Left lung (tissue), 4 donors: ENCODE measurements at regions not wholly inside any gene's neighbourhood (a gene's known extent, or its start where the extent isn't known, plus 50 kb on each side); places are given as distances from the start of the nearest gene placed in this dataset.

Experiments used
- ATAC-seq: fragments of 200-7000 bp; cut with Tn5 transposase; one replicate; pipeline ENCODE4 v1.9.1; 2020; ENCODE audit warnings: moderate library complexity
- DNase-seq, 4 donors: peaks; one replicate each; pipeline ENCODE4 v3.0.0-alpha.2; 2013 to 2020
- H3K27ac ChIP-seq, 2 donors: fragments of 200-600 bp; sonication (generic) in 1 of 2; one replicate each; pipeline versions ENCODE4 v1.5.0 to v1.8.0; 2020 to 2021
- H3K27me3 ChIP-seq, 2 donors: fragments of 200-600 bp; sonication (generic) in 1 of 2; one replicate each; pipeline versions ENCODE4 v1.5.0 to v1.8.0; 2020 to 2021
- H3K36me3 ChIP-seq, 2 donors: fragments of 200-600 bp; sonication (generic) in 1 of 2; one replicate each; pipeline versions ENCODE4 v1.5.0 to v1.8.0; 2020 to 2021
- H3K4me1 ChIP-seq, 2 donors: fragments of 200-600 bp; one replicate each; pipeline ENCODE4 v1.8.0; 2021
- H3K4me3 ChIP-seq, 2 donors: fragments of 200-600 bp; sonication (generic) in 1 of 2; one replicate each; pipeline versions ENCODE4 v1.5.0 to v1.8.0; 2020 to 2021; ENCODE audit warnings: mild to moderate bottlenecking in 1 of 2
- H3K9me3 ChIP-seq, 2 donors: fragments of 200-600 bp; sonication (generic) in 1 of 2; one replicate each; pipeline versions ENCODE4 v1.5.0 to v1.8.0; 2020 to 2021
- CTCF ChIP-seq, 2 donors: fragments of 200-600 bp; sonication (generic) in 1 of 2; IDR thresholded peaks; one replicate each; pipeline versions ENCODE4 v1.5.0 to v1.8.0; 2021; ENCODE audit warnings: antibody characterized with exemption in 2 of 2
- intact Hi-C, 2 donors: fragments of 100-400 bp; cut with DNase I; formaldehyde crosslinking; loops; one replicate each; pipeline versions ENCODE4 v1.11.2 to v1.14.2; 2022
- donor health status: DM: no; HTN: yes; CAD: no.
- donor health status: DM: no; HTN: no; CAD: no.

GRCh38 chr1:112318698-112319370 is 77.2 kb upstream of the CTTNBP2NL start:
- H3K36me3 ChIP-seq = no peaks in the 10 kb centered on the region
- TF ChIP-seq CTCF (IDR thresholded peaks at IDR 0.05) = no peak
- H3K4me1 ChIP-seq = peaks cover 0 to 27% of the 10 kb centered on the region in 2 donors
- no peaks in the 10 kb centered on the region for H3K9me3 ChIP-seq
- intact Hi-C loops = no loop called here
- H3K4me3 ChIP-seq = no peak overlapping the region
- no peak for ATAC-seq
- H3K27me3 ChIP-seq = no peaks in the 10 kb centered on the region
- no peak for DNase-seq
- H3K27ac ChIP-seq = no peak overlapping the region

GRCh38 chr1:112319371-112320040 is 76.5 kb upstream of the CTTNBP2NL start:
- no peak for ATAC-seq
- Histone ChIP-seq H3K36me3 (no peaks in the 10 kb centered on the region), H3K27me3 (no peaks in the 10 kb centered on the region), H3K27ac (no peak overlapping the region), H3K4me3 (no peak overlapping the region), H3K9me3 (no peaks in the 10 kb centered on the region), H3K4me1 (peaks cover 0 to 27% of the 10 kb centered on the region in 2 donors)
- no peak for DNase-seq
- TF ChIP-seq CTCF (IDR thresholded peaks at IDR 0.05) = no peak
- intact Hi-C loops = no loop called here

GRCh38 chr1:112320058-112320457 is 76.0 kb upstream of the CTTNBP2NL start:
- H3K27ac ChIP-seq = no peak overlapping the region
- peaks cover 0 to 27% of the 10 kb centered on the region in 2 donors for H3K4me1 ChIP-seq
- intact Hi-C loops = no loop called here
- no peak for TF ChIP-seq CTCF (IDR thresholded peaks at IDR 0.05)
- no peaks in the 10 kb centered on the region for H3K36me3 ChIP-seq
- H3K4me3 ChIP-seq = no peak overlapping the region
- H3K27me3 ChIP-seq = no peaks in the 10 kb centered on the region
- no peak for ATAC-seq
- DNase-seq = no peak
- no peaks in the 10 kb centered on the region for H3K9me3 ChIP-seq

- intact Hi-C loops = no loop called here
- H3K9me3 ChIP-seq = no peaks in the 10 kb centered on the region
- peaks cover 0 to 7% of the 10 kb centered on the region in 2 donors for H3K27me3 ChIP-seq
- ATAC-seq (no peak), DNase-seq (no peak)
- TF ChIP-seq CTCF (IDR thresholded peaks at IDR 0.05) = no peak
- H3K27ac ChIP-seq = no peak overlapping the region
- peaks cover 0 to 16% of the 10 kb centered on the region in 2 donors for H3K4me1 ChIP-seq
- no peak overlapping the region for H3K4me3 ChIP-seq
- H3K36me3 ChIP-seq = no peaks in the 10 kb centered on the region
Observed at GRCh38 chr1:112322018-112322417, 74.0 kb upstream of the CTTNBP2NL start.

- no peak overlapping the region for H3K27ac ChIP-seq
- peaks cover 0 to 5% of the 10 kb centered on the region in 2 donors for H3K4me1 ChIP-seq
- ATAC-seq (no peak), DNase-seq (peak in 1 of 4 donors; percentile 51)
- H3K4me3 ChIP-seq = no peak overlapping the region
- H3K27me3 ChIP-seq = peaks cover 0 to 7% of the 10 kb centered on the region in 2 donors
- intact Hi-C loops = no loop called here
- H3K9me3 ChIP-seq = no peaks in the 10 kb centered on the region
- no peak for TF ChIP-seq CTCF (IDR thresholded peaks at IDR 0.05)
- no peaks in the 10 kb centered on the region for H3K36me3 ChIP-seq
Observed at GRCh38 chr1:112322983-112323678, 72.9 kb upstream of the CTTNBP2NL start.
